ENCODE measurements at regions not wholly inside any gene's neighbourhood (a gene's known extent, or its start where the extent isn't known, plus 50 kb on each side); places are given as distances from the start of the nearest gene placed in this dataset.

DNA sequence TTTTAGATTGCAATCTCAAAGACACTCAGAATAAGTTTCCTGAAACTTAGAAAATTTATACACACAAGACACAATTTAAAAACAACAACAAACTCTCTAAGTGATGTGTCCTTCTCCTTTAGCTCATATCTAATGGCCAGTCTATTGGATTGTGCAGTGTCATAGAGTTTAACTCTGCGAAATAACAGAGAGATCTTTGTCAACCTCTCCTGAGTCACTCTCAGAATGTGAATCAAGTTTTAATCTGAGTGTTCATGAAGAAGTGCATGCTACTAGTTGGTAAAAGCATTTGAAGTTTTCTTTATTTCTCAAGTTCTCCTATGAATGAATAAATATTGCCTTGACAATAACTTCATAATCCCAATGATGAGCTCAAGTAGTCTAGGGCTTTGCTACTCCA, 284.5 kb upstream of the DNAJC19 start:
- CTCF ChIA-PET, result no interaction called here

GRCh38 chr3:181267312-181267711, 277.8 kb upstream of the DNAJC19 start:
- CTCF ChIA-PET, result no interaction called here
- intact Hi-C loops (cut with micrococcal nuclease), result no loop called here
- ATAC-seq (no peak), DNase-seq (no peak)
- POLR2A ChIA-PET, result no interaction called here
- Mint-ChIP-seq H3K4me3 (no peak overlapping the region), H3K27ac (no peak overlapping the region), H3K27me3 (peaks cover 2% of the 10 kb centered on the region), H3K36me3 (ENCODE audit: low read depth) (no peaks in the 10 kb centered on the region), H3K9me3 (no peaks in the 10 kb centered on the region), H3K4me1 (ENCODE audit: low read depth) (no peaks in the 10 kb centered on the region)
- no peak for TF ChIP-seq CTCF (IDR thresholded peaks at IDR 0.05)

More for the DNA sequence above, 284.5 kb upstream of the DNAJC19 start:
- Mint-ChIP-seq H3K27ac (no peak overlapping the region), H3K4me1 (ENCODE audit: low read depth) (no peaks in the 10 kb centered on the region), H3K4me3 (no peak overlapping the region), H3K9me3 (no peaks in the 10 kb centered on the region), H3K36me3 (ENCODE audit: low read depth) (no peaks in the 10 kb centered on the region), H3K27me3 (peaks cover 7% of the 10 kb centered on the region)
- TF ChIP-seq CTCF (IDR thresholded peaks at IDR 0.05), result no peak
- intact Hi-C loops (cut with micrococcal nuclease), result no loop called here
- ATAC-seq (no peak), DNase-seq (no peak)
- POLR2A ChIA-PET, result no interaction called here

DNA sequence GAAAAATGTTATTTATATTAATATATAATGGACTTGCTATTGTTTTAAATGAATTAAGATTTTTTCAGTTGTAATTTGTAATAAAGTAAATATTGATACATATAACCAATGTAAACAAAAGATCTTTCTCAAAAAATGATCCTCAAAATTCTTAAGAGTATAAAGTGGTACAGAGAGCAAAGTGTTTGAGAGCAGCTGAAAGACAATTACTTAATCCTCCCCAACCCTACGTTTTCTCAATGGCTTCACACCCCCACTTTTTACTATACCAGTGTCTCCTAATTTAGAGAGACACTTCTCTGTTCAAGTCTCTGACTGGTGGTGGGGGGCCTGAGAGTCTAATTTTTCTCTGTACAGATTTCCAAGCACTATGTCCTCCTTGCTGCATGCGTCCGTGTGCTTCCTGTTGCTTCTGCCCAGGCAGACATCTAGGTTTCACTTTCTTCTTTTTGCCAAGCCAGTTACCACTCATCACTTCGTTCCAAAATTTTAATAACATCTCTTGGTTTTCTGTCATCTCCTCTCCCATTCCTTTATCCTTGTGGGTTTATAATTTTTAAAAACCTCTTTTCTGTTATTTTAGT, 276.3 kb upstream of the DNAJC19 start:
- H3K4me3 Mint-ChIP-seq, result peak overlapping the region; percentile 9
- no peak overlapping the region for H3K27ac Mint-ChIP-seq
- DNase-seq (no peak), ATAC-seq (no peak)
- peaks cover 2% of the 10 kb centered on the region for H3K27me3 Mint-ChIP-seq
- intact Hi-C loops (cut with micrococcal nuclease), result no loop called here
- H3K4me1 Mint-ChIP-seq (ENCODE audit: low read depth), result no peaks in the 10 kb centered on the region
- CTCF ChIA-PET, result no interaction called here
- no peak for TF ChIP-seq CTCF (IDR thresholded peaks at IDR 0.05)
- POLR2A ChIA-PET, result no interaction called here
- no peaks in the 10 kb centered on the region for H3K36me3 Mint-ChIP-seq (ENCODE audit: low read depth)
- H3K9me3 Mint-ChIP-seq, result no peaks in the 10 kb centered on the region

DNA sequence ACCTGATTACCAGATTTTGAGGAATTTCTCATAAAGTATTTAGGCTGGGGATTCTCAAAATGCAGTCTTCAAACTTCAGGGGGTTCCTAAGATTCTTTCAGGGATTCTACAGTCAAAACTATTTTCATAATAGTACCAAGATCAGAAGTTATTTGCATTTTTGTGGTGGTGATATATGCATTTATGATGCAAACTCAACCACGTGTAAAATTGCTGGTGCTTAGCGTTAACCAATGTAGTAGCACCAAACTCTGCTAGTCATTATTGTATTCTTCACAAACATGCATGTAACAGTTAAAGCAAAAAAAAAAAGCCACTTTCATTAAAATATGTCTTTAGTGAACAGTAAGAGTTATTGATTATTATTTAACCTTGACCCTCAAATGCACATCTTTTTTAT, 274.9 kb upstream of the DNAJC19 start:
- H3K9me3 Mint-ChIP-seq, result no peaks in the 10 kb centered on the region
- no peaks in the 10 kb centered on the region for H3K4me1 Mint-ChIP-seq (ENCODE audit: low read depth)
- ChIA-PET POLR2A (no interaction called here), CTCF (no interaction called here)
- H3K27me3 Mint-ChIP-seq, result peaks cover 2% of the 10 kb centered on the region
- intact Hi-C loops (cut with micrococcal nuclease), result no loop called here
- ATAC-seq (no peak), DNase-seq (peak; percentile 3)
- H3K27ac Mint-ChIP-seq, result no peak overlapping the region
- H3K4me3 Mint-ChIP-seq, result no peak overlapping the region
- no peaks in the 10 kb centered on the region for H3K36me3 Mint-ChIP-seq (ENCODE audit: low read depth)
- TF ChIP-seq CTCF (IDR thresholded peaks at IDR 0.05), result no peak

GRCh38 chr3:181253796-181254195, 264.3 kb upstream of the DNAJC19 start:
- no peak overlapping the region for H3K4me3 Mint-ChIP-seq
- no peaks in the 10 kb centered on the region for H3K9me3 Mint-ChIP-seq
- CTCF ChIA-PET, result no interaction called here
- intact Hi-C loops (cut with micrococcal nuclease), result no loop called here
- ATAC-seq (no peak), DNase-seq (no peak)
- no peak for TF ChIP-seq CTCF (IDR thresholded peaks at IDR 0.05)
- POLR2A ChIA-PET, result no interaction called here
- H3K4me1 Mint-ChIP-seq (ENCODE audit: low read depth), result no peaks in the 10 kb centered on the region
- H3K27ac Mint-ChIP-seq, result no peak overlapping the region
- H3K27me3 Mint-ChIP-seq, result peaks cover 1% of the 10 kb centered on the region
- H3K36me3 Mint-ChIP-seq (ENCODE audit: low read depth), result no peaks in the 10 kb centered on the region

All from activated CD8-positive, alpha-beta T cell treated with anti-CD3 and anti-CD28 coated beads for 36 hours (primary cell).